Type B pancreatic cell (in vitro differentiated cells): ENCODE measurements at regions not wholly inside any gene's neighbourhood (a gene's known extent, or its start where the extent isn't known, plus 50 kb on each side); places are given as distances from the start of the nearest gene placed in this dataset.

Source experiments
- DNase-seq: peaks from one replicate; pipeline ENCODE4 v3.0.0; 2021; ENCODE audit warnings: mixed read lengths; ENCODE audit not compliant: unreplicated experiment; ENCODE audit errors: extremely low spot score
- H3K27ac Mint-ChIP-seq: 2 replicates; pipeline ENCODE4 v1.8.0; 2021; ENCODE audit warnings: mild to moderate bottlenecking, mixed read lengths
- H3K27me3 Mint-ChIP-seq: 2 replicates; pipeline ENCODE4 v1.8.0; 2021; ENCODE audit warnings: mixed read lengths
- H3K36me3 Mint-ChIP-seq: 2 replicates; pipeline ENCODE4 v1.8.0; 2021; ENCODE audit warnings: mixed read lengths
- H3K4me1 Mint-ChIP-seq: one replicate; pipeline ENCODE4 v1.8.0; 2021; ENCODE audit warnings: mixed read lengths; ENCODE audit not compliant: unreplicated experiment
- H3K4me3 Mint-ChIP-seq: 2 replicates; pipeline ENCODE4 v1.8.0; 2021; ENCODE audit warnings: mild to moderate bottlenecking, mixed read lengths
- H3K9me3 Mint-ChIP-seq: 2 replicates; pipeline ENCODE4 v1.8.0; 2021; ENCODE audit warnings: mixed read lengths
- CTCF ChIP-seq: fragments of 200-600 bp; sonication (generic); conservative IDR thresholded peaks from 2 replicates; pipeline ENCODE4 v1.5.0; 2021; ENCODE audit warnings: antibody characterized with exemption, mild to moderate bottlenecking

- H3K27me3 Mint-ChIP-seq: no peaks in the 10 kb centered on the region
- TF ChIP-seq CTCF: no peak
- H3K36me3 Mint-ChIP-seq: no peaks in the 10 kb centered on the region
- H3K9me3 Mint-ChIP-seq: peaks cover 9% of the 10 kb centered on the region
- no peak overlapping the region for H3K4me3 Mint-ChIP-seq
- no peaks in the 10 kb centered on the region for H3K4me1 Mint-ChIP-seq
- no peak overlapping the region for H3K27ac Mint-ChIP-seq
- DNase-seq: no peak
Measured at GRCh38 chr10:65556006-65556405, 1369.8 kb upstream of the LRRTM3 start.

- peaks cover 9% of the 10 kb centered on the region for H3K9me3 Mint-ChIP-seq
- no peaks in the 10 kb centered on the region for H3K27me3 Mint-ChIP-seq
- no peak for DNase-seq
- no peak for TF ChIP-seq CTCF
- H3K27ac Mint-ChIP-seq: peak overlapping the region; percentile 87
- H3K4me3 Mint-ChIP-seq: peak overlapping the region; percentile 84
- H3K4me1 Mint-ChIP-seq: no peaks in the 10 kb centered on the region
- H3K36me3 Mint-ChIP-seq: no peaks in the 10 kb centered on the region
Measured at GRCh38 chr10:65559369-65559768, 1366.5 kb upstream of the LRRTM3 start.

- Mint-ChIP-seq H3K27ac (no peak overlapping the region), H3K27me3 (no peaks in the 10 kb centered on the region), H3K4me1 (peaks cover 3% of the 10 kb centered on the region), H3K4me3 (no peak overlapping the region), H3K9me3 (peaks cover 4% of the 10 kb centered on the region), H3K36me3 (no peaks in the 10 kb centered on the region)
- DNase-seq: no peak
- TF ChIP-seq CTCF: no peak
Measured at GRCh38 chr10:65565246-65565645, 1360.6 kb upstream of the LRRTM3 start.

- Mint-ChIP-seq H3K4me1 (peaks cover 13% of the 10 kb centered on the region), H3K36me3 (peaks cover 1% of the 10 kb centered on the region), H3K27me3 (no peaks in the 10 kb centered on the region), H3K27ac (no peak overlapping the region), H3K9me3 (no peaks in the 10 kb centered on the region), H3K4me3 (no peak overlapping the region)
- TF ChIP-seq CTCF: no peak
- DNase-seq: no peak
Measured at GRCh38 chr10:65566906-65567305, 1358.9 kb upstream of the LRRTM3 start.

GRCh38 chr10:65570143-65571010 is 1355.5 kb upstream of the LRRTM3 start:
- DNase-seq: peak; percentile 71
- no peaks in the 10 kb centered on the region for H3K9me3 Mint-ChIP-seq
- peaks cover 13% of the 10 kb centered on the region for H3K4me1 Mint-ChIP-seq
- no peaks in the 10 kb centered on the region for H3K27me3 Mint-ChIP-seq
- peaks cover 13% of the 10 kb centered on the region for H3K36me3 Mint-ChIP-seq
- H3K27ac Mint-ChIP-seq: peak overlapping the region; percentile 89
- no peak for TF ChIP-seq CTCF
- H3K4me3 Mint-ChIP-seq: peak overlapping the region; percentile 97
